HEK293 (cell line): ENCODE measurements at regions not wholly inside any gene's neighbourhood (a gene's known extent, or its start where the extent isn't known, plus 50 kb on each side); places are given as distances from the start of the nearest gene placed in this dataset.

Source experiments
- CTCF ChIA-PET: fragments of 350-600 bp; formaldehyde crosslinking; extraction: SDS; loops from one replicate; lab custom pipeline; 2021; ENCODE audit warnings: antibody characterized with exemption; lab: Yijun Ruan, JAX
- POLR2A ChIA-PET: fragments of 300-600 bp; formaldehyde crosslinking; extraction: SDS; loops from one replicate; lab custom pipeline; 2020; ENCODE audit warnings: antibody characterized with exemption, inconsistent platforms; lab: Yijun Ruan, JAX
- H3K27ac ChIP-seq: fragments of 200-500 bp; sonication (Bioruptor generic); 2 replicates; pipeline ENCODE4 v1.5.1; 2014; ENCODE audit warnings: low read depth, low read length, control low read depth, inconsistent platforms; ENCODE audit errors: extremely low read depth
- H3K36me3 ChIP-seq, 2 experiments: fragments of 200-500 bp in 1 of 2; sonication (Bioruptor generic) in 1 of 2; 1 replicate in 1 of 2; 2 replicates in 1 of 2; pipeline ENCODE4 v1.5.1; 2014 to 2017; ENCODE audit warnings: inconsistent platforms in 2 of 2, low read length in 2 of 2; ENCODE audit not compliant: control insufficient read depth in 2 of 2, insufficient read depth in 1 of 2
- H3K4me1 ChIP-seq: fragments of 200-500 bp; sonication (Bioruptor generic); 2 replicates; pipeline ENCODE4 v1.5.1; 2014; ENCODE audit warnings: mild to moderate bottlenecking, low read length, inconsistent platforms; ENCODE audit not compliant: control insufficient read depth, insufficient read depth
- H3K4me3 ChIP-seq: 2 replicates; pipeline ENCODE4 v1.5.1; 2011; ENCODE audit warnings: low read depth, mild to moderate bottlenecking, control low read depth, low read length, moderate library complexity
- H3K9me3 ChIP-seq: fragments of 200-500 bp; sonication (Bioruptor generic); 2 replicates; pipeline ENCODE4 v1.5.1; 2014; ENCODE audit warnings: low read depth, low read length, inconsistent platforms; ENCODE audit not compliant: control insufficient read depth, insufficient read depth
- ATF2 ChIP-seq: fragments of 450-650 bp; formaldehyde crosslinking; IDR thresholded peaks from 2 replicates; pipeline ENCODE4 v1.5.1; 2016; ENCODE audit warnings: missing biosample characterization, missing genetic modification characterization, low read depth
- TSHZ1 ChIP-seq: fragments of 450-650 bp; formaldehyde crosslinking; IDR thresholded peaks from 2 replicates; pipeline ENCODE4 v1.5.1; 2016; ENCODE audit warnings: missing biosample characterization, missing genetic modification characterization, borderline replicate concordance
- ZBTB20 ChIP-seq: fragments of 450-650 bp; formaldehyde crosslinking; IDR thresholded peaks from 2 replicates; pipeline ENCODE4 v1.5.1; 2016; ENCODE audit warnings: missing biosample characterization, missing genetic modification characterization
- ZBTB26 ChIP-seq: fragments of 450-650 bp; formaldehyde crosslinking; optimal IDR thresholded peaks from 2 replicates; pipeline ENCODE3; 2016; ENCODE audit warnings: missing biosample characterization, mild to moderate bottlenecking, missing genetic modification characterization
- ZNF10 ChIP-seq: fragments of 450-650 bp; formaldehyde crosslinking; IDR thresholded peaks from 2 replicates; pipeline ENCODE4 v1.5.1; 2017; ENCODE audit warnings: missing biosample characterization, missing genetic modification characterization
- ZNF157 ChIP-seq: fragments of 450-650 bp; formaldehyde crosslinking; IDR thresholded peaks from 2 replicates; pipeline ENCODE4 v1.5.1; 2016; ENCODE audit warnings: missing biosample characterization, missing genetic modification characterization
- ZNF2 ChIP-seq: fragments of 450-650 bp; formaldehyde crosslinking; IDR thresholded peaks from 2 replicates; pipeline ENCODE4 v1.5.1; 2016; ENCODE audit warnings: missing biosample characterization, missing genetic modification characterization
- ZNF211 ChIP-seq: fragments of 450-650 bp; formaldehyde crosslinking; IDR thresholded peaks from 2 replicates; pipeline ENCODE4 v1.5.1; 2016; ENCODE audit warnings: low read depth, missing biosample characterization, missing genetic modification characterization
- ZNF266 ChIP-seq: fragments of 450-650 bp; formaldehyde crosslinking; IDR thresholded peaks from 2 replicates; pipeline ENCODE4 v1.5.1; 2016; ENCODE audit warnings: missing biosample characterization, missing genetic modification characterization, low read depth
- ZNF274 ChIP-seq, 2 experiments: fragments of 200-500 bp in 1 of 2; fragments of 450-650 bp in 1 of 2; sonication (Bioruptor generic) in 1 of 2; formaldehyde crosslinking in 1 of 2; IDR thresholded peaks; 2 replicates each; pipeline versions ENCODE4 v1.5.1 to v1.6.1; 2014 to 2016; ENCODE audit warnings: borderline replicate concordance in 1 of 2, inconsistent platforms in 1 of 2, low read length in 1 of 2, missing biosample characterization in 1 of 2, missing genetic modification characterization in 1 of 2
- ZNF580 ChIP-seq: fragments of 450-650 bp; formaldehyde crosslinking; IDR thresholded peaks from 2 replicates; pipeline ENCODE4 v1.5.1; 2016; ENCODE audit warnings: missing biosample characterization, missing genetic modification characterization
- ZNF624 ChIP-seq: fragments of 450-650 bp; formaldehyde crosslinking; IDR thresholded peaks from 2 replicates; pipeline ENCODE4 v1.5.1; 2017; ENCODE audit warnings: missing biosample characterization, missing genetic modification characterization
- ZNF629 ChIP-seq: fragments of 450-650 bp; formaldehyde crosslinking; IDR thresholded peaks from 2 replicates; pipeline ENCODE4 v1.5.1; 2017; ENCODE audit warnings: missing biosample characterization, missing genetic modification characterization
- ZNF654 ChIP-seq: fragments of 450-650 bp; formaldehyde crosslinking; IDR thresholded peaks from 2 replicates; pipeline ENCODE4 v1.5.1; 2016; ENCODE audit warnings: low read depth, missing biosample characterization, missing genetic modification characterization
- ZNF777 ChIP-seq: fragments of 450-650 bp; formaldehyde crosslinking; IDR thresholded peaks from 2 replicates; pipeline ENCODE4 v1.5.1; 2017; ENCODE audit warnings: missing biosample characterization, missing genetic modification characterization, borderline replicate concordance
- ZSCAN30 ChIP-seq: fragments of 450-650 bp; IDR thresholded peaks from 2 replicates; pipeline ENCODE4 v1.5.1; 2018; ENCODE audit warnings: missing biosample characterization, mild to moderate bottlenecking, missing genetic modification characterization, moderate library complexity

- no peaks in the 10 kb centered on the region for H3K9me3 ChIP-seq
- H3K4me1 ChIP-seq: no peaks in the 10 kb centered on the region
- CTCF ChIA-PET: interaction anchor here (1.1 to 1.3 kb wide), 3 partner anchors 9 to 86 kb away, joined by 3 read pairs; no protein-coding TSS in a partner anchor
- POLR2A ChIA-PET: no interaction called here
- no peaks in the 10 kb centered on the region for H3K36me3 ChIP-seq
- no peak overlapping the region for H3K4me3 ChIP-seq
- TF ChIP-seq ZNF624: no peak
- TF ChIP-seq ZNF10 (tag by site-specific recombination): no peak
- no peak for TF ChIP-seq ZNF211 (tag by site-specific recombination)
- peak; percentile 35 for TF ChIP-seq ZNF654 (tag by site-specific recombination)
- no peak overlapping the region for H3K27ac ChIP-seq
These were observed 601.8 kb upstream of the ATXN7L3B start for GRCh38 chr12:73935817-73936216.

GRCh38 chr12:73947326-73948026 lies 590.2 kb upstream of the ATXN7L3B start:
- ChIA-PET POLR2A (no interaction called here), CTCF (no interaction called here)
- H3K36me3 ChIP-seq: no peaks in the 10 kb centered on the region
- H3K4me1 ChIP-seq: no peaks in the 10 kb centered on the region
- no peak overlapping the region for H3K27ac ChIP-seq
- no peak for TF ChIP-seq ZBTB20 (tag by site-specific recombination)
- peak; percentile 56; the same call in 1 of the 2 replicates for TF ChIP-seq ATF2
- no peaks in the 10 kb centered on the region for H3K9me3 ChIP-seq
- no peak overlapping the region for H3K4me3 ChIP-seq

- ChIA-PET CTCF (interaction anchor here (0.5 kb wide), 1 partner anchor 51 kb away, joined by 3 read pairs; no protein-coding TSS in a partner anchor), POLR2A (no interaction called here)
- Histone ChIP-seq H3K27ac (no peak overlapping the region), H3K4me1 (no peaks in the 10 kb centered on the region), H3K9me3 (no peaks in the 10 kb centered on the region), H3K36me3 (no peaks in the 10 kb centered on the region), H3K4me3 (no peak overlapping the region)
- TF ChIP-seq ZNF274 (IDR thresholded peaks at IDR 0.05; ENCODE audit: low read length) (no peak), ZNF274 (tag by site-specific recombination; IDR thresholded peaks at IDR 0.05; ENCODE audit: borderline replicate concordance) (no peak), ZNF2 (tag by site-specific recombination) (no peak)
These were observed 587.1 kb upstream of the ATXN7L3B start for GRCh38 chr12:73950507-73950906.

- Histone ChIP-seq H3K27ac (no peak overlapping the region), H3K36me3 (no peaks in the 10 kb centered on the region), H3K4me3 (no peak overlapping the region), H3K9me3 (no peaks in the 10 kb centered on the region), H3K4me1 (no peaks in the 10 kb centered on the region)
- POLR2A ChIA-PET: no interaction called here
- CTCF ChIA-PET: no interaction called here
- TF ChIP-seq ZNF266 (no peak), ZBTB26 (tag by site-specific recombination) (no peak), ZNF629 (no peak), ATF2 (no peak), TSHZ1 (tag by site-specific recombination) (no peak), ZNF580 (tag by site-specific recombination) (no peak), ZNF10 (tag by site-specific recombination) (no peak), ZNF157 (no peak), ZNF777 (tag by site-specific recombination) (no peak), ZSCAN30 (tag by site-specific recombination) (no peak)
These were observed 585.5 kb upstream of the ATXN7L3B start for GRCh38 chr12:73951956-73952703.
